SK-N-SH (cell line): ENCODE measurements at regions not wholly inside any gene's neighbourhood (a gene's known extent, or its start where the extent isn't known, plus 50 kb on each side); places are given as distances from the start of the nearest gene placed in this dataset.

Experiments used
- EZH2phosphoT487 ChIP-seq: fragments of 200-600 bp; sonication (generic); IDR thresholded peaks from 2 replicates; pipeline ENCODE4 v1.6.1; 2017; ENCODE audit warnings: low read depth, mixed run types, mild to moderate bottlenecking, antibody characterized with exemption, moderate library complexity, borderline replicate concordance
- FOXM1 ChIP-seq: IDR thresholded peaks from 2 replicates; pipeline ENCODE4 v1.4.0; 2012; ENCODE audit warnings: low read depth, mild to moderate bottlenecking
- TF ChIP-seq, protein P1 (sequence below): fragments of 200-600 bp; sonication (generic); IDR thresholded peaks from 2 replicates; pipeline ENCODE4 v1.6.1; 2017; ENCODE audit warnings: antibody characterized with exemption, mild to moderate bottlenecking, moderate library complexity

DNA sequence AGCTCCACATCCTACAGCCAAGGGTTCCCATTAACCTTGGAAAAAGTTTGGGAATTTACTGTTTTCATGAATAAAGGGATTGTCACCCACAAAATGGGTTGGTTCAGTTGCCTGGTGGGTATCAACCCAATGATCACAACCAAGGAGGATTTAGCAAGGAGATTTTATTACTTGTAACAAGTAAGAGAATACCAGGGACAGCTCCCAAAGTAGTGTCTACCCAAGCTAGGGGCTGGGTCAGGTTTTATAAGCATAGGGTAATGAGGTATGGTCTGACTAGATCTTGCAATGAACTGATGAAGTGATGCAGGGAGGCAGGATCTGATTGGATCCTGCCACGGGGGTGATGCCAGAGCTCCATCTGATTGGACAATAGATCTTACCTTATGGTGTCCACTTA lies 681.8 kb downstream of the SLC4A3 start:
- TF ChIP-seq EZH2phosphoT487 (no peak), FOXM1 (no peak)
- TF ChIP-seq, protein P1, sequence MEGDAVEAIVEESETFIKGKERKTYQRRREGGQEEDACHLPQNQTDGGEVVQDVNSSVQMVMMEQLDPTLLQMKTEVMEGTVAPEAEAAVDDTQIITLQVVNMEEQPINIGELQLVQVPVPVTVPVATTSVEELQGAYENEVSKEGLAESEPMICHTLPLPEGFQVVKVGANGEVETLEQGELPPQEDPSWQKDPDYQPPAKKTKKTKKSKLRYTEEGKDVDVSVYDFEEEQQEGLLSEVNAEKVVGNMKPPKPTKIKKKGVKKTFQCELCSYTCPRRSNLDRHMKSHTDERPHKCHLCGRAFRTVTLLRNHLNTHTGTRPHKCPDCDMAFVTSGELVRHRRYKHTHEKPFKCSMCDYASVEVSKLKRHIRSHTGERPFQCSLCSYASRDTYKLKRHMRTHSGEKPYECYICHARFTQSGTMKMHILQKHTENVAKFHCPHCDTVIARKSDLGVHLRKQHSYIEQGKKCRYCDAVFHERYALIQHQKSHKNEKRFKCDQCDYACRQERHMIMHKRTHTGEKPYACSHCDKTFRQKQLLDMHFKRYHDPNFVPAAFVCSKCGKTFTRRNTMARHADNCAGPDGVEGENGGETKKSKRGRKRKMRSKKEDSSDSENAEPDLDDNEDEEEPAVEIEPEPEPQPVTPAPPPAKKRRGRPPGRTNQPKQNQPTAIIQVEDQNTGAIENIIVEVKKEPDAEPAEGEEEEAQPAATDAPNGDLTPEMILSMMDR, result no peak
